CD4-positive, alpha-beta T cell treated with Interleukin-17A for 4 hours (primary cell): ENCODE measurements at regions not wholly inside any gene's neighbourhood (a gene's known extent, or its start where the extent isn't known, plus 50 kb on each side); places are given as distances from the start of the nearest gene placed in this dataset.

Experiments
- DNase-seq: peaks from one replicate; pipeline ENCODE4 v3.0.0-alpha.2; 2020; ENCODE audit warnings: mixed read lengths

- DNase-seq: no peak
Measured at GRCh38 chr7:113452245-113452644, 333.9 kb upstream of the SMIM30 start.

- DNase-seq: no peak
Measured at GRCh38 chr7:113446791-113447190, 328.4 kb upstream of the SMIM30 start.

- no peak for DNase-seq
Measured at GRCh38 chr7:113446391-113446790, 328.0 kb upstream of the SMIM30 start.

- no peak for DNase-seq
Measured at GRCh38 chr7:113444261-113444660, 325.9 kb upstream of the SMIM30 start.

GRCh38 chr7:113440173-113440572 is 321.8 kb upstream of the SMIM30 start:
- no peak for DNase-seq

GRCh38 chr7:113431406-113431805 is 313.1 kb upstream of the SMIM30 start:
- no peak for DNase-seq

- DNase-seq: no peak
Measured at GRCh38 chr7:113424185-113424817, 305.9 kb upstream of the SMIM30 start.

GRCh38 chr7:113421696-113422330 is 303.5 kb upstream of the SMIM30 start:
- DNase-seq: peak; percentile 76

- no peak for DNase-seq
Measured at GRCh38 chr7:113414401-113415035, 296.2 kb upstream of the SMIM30 start.

- DNase-seq: no peak
Measured at GRCh38 chr7:113412410-113412809, 294.1 kb upstream of the SMIM30 start.

- DNase-seq: no peak
Measured at GRCh38 chr7:113410796-113411195, 292.4 kb upstream of the SMIM30 start.

GRCh38 chr7:113408999-113409398 is 290.6 kb upstream of the SMIM30 start:
- no peak for DNase-seq

- DNase-seq: no peak
Measured at GRCh38 chr7:113405296-113406056, 287.1 kb upstream of the SMIM30 start.

- no peak for DNase-seq
Measured at GRCh38 chr7:113404245-113404644, 285.9 kb upstream of the SMIM30 start.

- no peak for DNase-seq
Measured at GRCh38 chr7:113402482-113402881, 284.1 kb upstream of the SMIM30 start.

- DNase-seq: no peak
Measured at GRCh38 chr7:113402005-113402404, 283.7 kb upstream of the SMIM30 start.

- no peak for DNase-seq
Measured at GRCh38 chr7:113394856-113395255, 276.5 kb upstream of the SMIM30 start.

GRCh38 chr7:113392841-113393540 is 274.6 kb upstream of the SMIM30 start:
- DNase-seq: no peak

GRCh38 chr7:113392421-113392820 is 274.1 kb upstream of the SMIM30 start:
- no peak for DNase-seq

GRCh38 chr7:113389112-113389646 is 270.8 kb upstream of the SMIM30 start:
- DNase-seq: no peak

- no peak for DNase-seq
Measured at GRCh38 chr7:113383638-113384037, 265.3 kb upstream of the SMIM30 start.

GRCh38 chr7:113379746-113380145 is 261.4 kb upstream of the SMIM30 start:
- DNase-seq: no peak

GRCh38 chr7:113374955-113375354 is 256.6 kb upstream of the SMIM30 start:
- no peak for DNase-seq
